MCF 10A (cell line): ENCODE measurements at regions not wholly inside any gene's neighbourhood (a gene's known extent, or its start where the extent isn't known, plus 50 kb on each side); places are given as distances from the start of the nearest gene placed in this dataset.

ENCODE experiments used
- BruUV-seq: library from RNA; stranded (reverse); fragments of 400-500 nt; replicated peaks from 2 replicates; lab custom pipeline; 2021; lab: Mats Ljungman, UMichigan
- CTCF ChIA-PET: fragments of 300-600 bp; sonication (Branson Sonifier 250); formaldehyde crosslinking; extraction: SDS; loops from one replicate; lab custom pipeline; 2021; ENCODE audit warnings: antibody characterized with exemption, inconsistent platforms; lab: Yijun Ruan, JAX
- POLR2A ChIA-PET: fragments of 300-600, 350-650 bp; sonication (Branson Sonifier 250); formaldehyde crosslinking; extraction: SDS; loops from one replicate; lab custom pipeline; 2020; ENCODE audit warnings: antibody characterized with exemption, inconsistent platforms; lab: Yijun Ruan, JAX
- DNase-seq: peaks from one replicate; pipeline ENCODE4 v3.0.0-alpha.2; 2018; ENCODE audit not compliant: unreplicated experiment
- H3K27ac Mint-ChIP-seq: one replicate; pipeline ENCODE4 v1.8.0; 2022; ENCODE audit warnings: mild to moderate bottlenecking, low read depth, mixed read lengths; ENCODE audit not compliant: unreplicated experiment
- H3K27me3 Mint-ChIP-seq: one replicate; pipeline ENCODE4 v1.8.0; 2022; ENCODE audit warnings: mixed read lengths; ENCODE audit not compliant: insufficient read depth, unreplicated experiment
- H3K36me3 Mint-ChIP-seq: one replicate; pipeline ENCODE4 v1.8.0; 2022; ENCODE audit warnings: mild to moderate bottlenecking, moderate library complexity, mixed read lengths; ENCODE audit not compliant: insufficient read depth, unreplicated experiment
- H3K4me1 Mint-ChIP-seq: one replicate; pipeline ENCODE4 v1.8.0; 2022; ENCODE audit warnings: mixed read lengths; ENCODE audit not compliant: insufficient read depth, unreplicated experiment
- H3K4me3 Mint-ChIP-seq: one replicate; pipeline ENCODE4 v1.8.0; 2022; ENCODE audit warnings: mild to moderate bottlenecking, moderate library complexity, mixed read lengths; ENCODE audit not compliant: unreplicated experiment
- H3K9me3 Mint-ChIP-seq: one replicate; pipeline ENCODE4 v1.8.0; 2022; ENCODE audit warnings: mixed read lengths; ENCODE audit not compliant: unreplicated experiment
- intact Hi-C: fragments of 100-400 bp; cut with micrococcal nuclease; formaldehyde crosslinking; loops from 2 replicates; pipeline ENCODE4 v1.14.1; 2022
- TF ChIP-seq, protein P1 (sequence below): fragments of 200-600 bp; IDR thresholded peaks from one replicate; pipeline ENCODE4 v1.8.0; 2022; ENCODE audit warnings: antibody characterized with exemption, mild to moderate bottlenecking; ENCODE audit not compliant: unreplicated experiment

DNA sequence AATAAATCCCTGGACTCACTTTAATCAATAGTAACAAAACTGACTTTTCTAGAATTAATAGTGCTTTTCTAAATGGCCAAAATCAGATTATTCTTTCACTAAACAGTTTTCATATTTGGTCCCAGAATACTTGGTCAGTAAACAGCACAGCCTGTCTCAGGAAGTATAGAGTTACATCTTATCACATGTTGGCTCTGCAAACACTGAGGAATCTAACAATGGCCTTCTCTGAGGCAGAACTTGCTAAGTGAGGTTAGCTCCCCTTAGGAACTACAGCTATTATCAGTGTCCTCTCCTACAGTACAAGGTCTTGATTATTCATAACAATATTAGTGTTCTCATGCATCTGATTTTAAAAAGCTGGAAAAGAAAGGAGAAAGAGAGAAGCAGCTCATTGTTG lies 1622.8 kb downstream of the HACE1 start:
- no peak overlapping the region for H3K27ac Mint-ChIP-seq
- no peaks in the 10 kb centered on the region for H3K4me1 Mint-ChIP-seq
- BruUV-seq: no TSS peak
- H3K4me3 Mint-ChIP-seq: no peak overlapping the region
- H3K36me3 Mint-ChIP-seq: no peaks in the 10 kb centered on the region
- DNase-seq: no peak
- peaks cover 8% of the 10 kb centered on the region for H3K9me3 Mint-ChIP-seq
- POLR2A ChIA-PET: interaction anchor here (1.3 kb wide), 1 partner anchor 46 kb away, joined by 3 read pairs; no protein-coding TSS in a partner anchor
- CTCF ChIA-PET: no interaction called here
- TF ChIP-seq, protein P1, sequence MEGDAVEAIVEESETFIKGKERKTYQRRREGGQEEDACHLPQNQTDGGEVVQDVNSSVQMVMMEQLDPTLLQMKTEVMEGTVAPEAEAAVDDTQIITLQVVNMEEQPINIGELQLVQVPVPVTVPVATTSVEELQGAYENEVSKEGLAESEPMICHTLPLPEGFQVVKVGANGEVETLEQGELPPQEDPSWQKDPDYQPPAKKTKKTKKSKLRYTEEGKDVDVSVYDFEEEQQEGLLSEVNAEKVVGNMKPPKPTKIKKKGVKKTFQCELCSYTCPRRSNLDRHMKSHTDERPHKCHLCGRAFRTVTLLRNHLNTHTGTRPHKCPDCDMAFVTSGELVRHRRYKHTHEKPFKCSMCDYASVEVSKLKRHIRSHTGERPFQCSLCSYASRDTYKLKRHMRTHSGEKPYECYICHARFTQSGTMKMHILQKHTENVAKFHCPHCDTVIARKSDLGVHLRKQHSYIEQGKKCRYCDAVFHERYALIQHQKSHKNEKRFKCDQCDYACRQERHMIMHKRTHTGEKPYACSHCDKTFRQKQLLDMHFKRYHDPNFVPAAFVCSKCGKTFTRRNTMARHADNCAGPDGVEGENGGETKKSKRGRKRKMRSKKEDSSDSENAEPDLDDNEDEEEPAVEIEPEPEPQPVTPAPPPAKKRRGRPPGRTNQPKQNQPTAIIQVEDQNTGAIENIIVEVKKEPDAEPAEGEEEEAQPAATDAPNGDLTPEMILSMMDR: no peak
- H3K27me3 Mint-ChIP-seq: no peaks in the 10 kb centered on the region
- intact Hi-C loops: no loop called here

DNA sequence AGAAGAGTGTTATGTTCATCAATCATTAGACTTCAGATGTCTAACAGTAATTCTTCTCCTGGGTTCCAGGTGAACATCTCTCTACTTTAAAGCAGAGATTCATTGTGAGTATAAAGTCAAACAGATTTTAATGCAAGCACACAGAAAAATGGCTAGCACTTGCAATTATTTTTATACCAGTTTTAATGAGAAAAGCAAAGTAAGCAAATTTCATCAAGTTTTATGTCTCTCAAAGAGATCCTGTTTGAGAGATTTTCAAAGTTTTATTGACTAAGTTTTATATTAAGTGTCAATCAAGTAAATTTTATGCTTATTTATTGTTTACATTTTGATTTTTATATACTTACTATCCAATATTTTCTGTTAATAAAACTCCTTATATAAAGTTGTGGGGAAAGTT lies 1628.5 kb downstream of the HACE1 start:
- BruUV-seq: no TSS peak
- Mint-ChIP-seq H3K27ac (no peak overlapping the region), H3K4me3 (no peak overlapping the region), H3K4me1 (no peaks in the 10 kb centered on the region), H3K36me3 (no peaks in the 10 kb centered on the region), H3K27me3 (no peaks in the 10 kb centered on the region), H3K9me3 (peaks cover 10% of the 10 kb centered on the region)
- TF ChIP-seq, protein P1: no peak
- intact Hi-C loops: no loop called here
- ChIA-PET CTCF (no interaction called here), POLR2A (no interaction called here)
- DNase-seq: no peak

DNA sequence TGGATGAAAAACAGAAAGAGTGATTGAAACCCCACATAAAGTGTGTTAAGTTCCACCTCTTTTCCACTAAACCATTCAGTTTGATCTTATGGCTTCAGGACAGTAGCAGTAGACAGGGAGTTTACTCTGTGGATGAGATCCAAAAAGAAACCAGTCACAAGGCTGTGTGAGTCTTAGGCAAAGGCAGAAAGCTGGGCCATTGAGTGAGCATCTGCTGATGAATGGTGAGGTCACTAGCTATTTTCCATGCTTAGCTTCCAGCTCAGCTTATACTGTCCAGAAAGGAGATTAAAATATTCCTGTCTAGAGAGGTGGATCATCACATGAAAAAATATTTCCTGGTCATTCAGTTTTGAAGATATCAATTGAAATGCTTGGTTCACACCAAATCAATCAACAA lies 1643.9 kb downstream of the HACE1 start:
- DNase-seq: no peak
- BruUV-seq: no TSS peak
- no peaks in the 10 kb centered on the region for H3K36me3 Mint-ChIP-seq
- H3K4me1 Mint-ChIP-seq: peaks cover 6% of the 10 kb centered on the region
- no peak overlapping the region for H3K4me3 Mint-ChIP-seq
- H3K27me3 Mint-ChIP-seq: peaks cover 31% of the 10 kb centered on the region
- POLR2A ChIA-PET: no interaction called here
- intact Hi-C loops: no loop called here
- H3K27ac Mint-ChIP-seq: no peak overlapping the region
- H3K9me3 Mint-ChIP-seq: no peaks in the 10 kb centered on the region
- CTCF ChIA-PET: interaction anchor here (0.6 kb wide), 1 partner anchor 346 kb away, joined by 3 read pairs; no protein-coding TSS in a partner anchor
- TF ChIP-seq, protein P1: no peak

GRCh38 chr6:103210686-103211085 lies 1649.0 kb downstream of the HACE1 start:
- Mint-ChIP-seq H3K4me1 (peaks cover 6% of the 10 kb centered on the region), H3K4me3 (no peak overlapping the region), H3K27ac (no peak overlapping the region), H3K9me3 (peaks cover 4% of the 10 kb centered on the region), H3K36me3 (no peaks in the 10 kb centered on the region), H3K27me3 (peaks cover 30% of the 10 kb centered on the region)
- TF ChIP-seq, protein P1: no peak
- intact Hi-C loops: no loop called here
- DNase-seq: no peak
- POLR2A ChIA-PET: interaction anchor here (0.5 kb wide), 1 partner anchor 570 kb away, joined by 4 read pairs; no protein-coding TSS in a partner anchor
- CTCF ChIA-PET: no interaction called here
- BruUV-seq: no TSS peak
